Progenitor cell of endocrine pancreas (in vitro differentiated cells): ENCODE measurements at regions not wholly inside any gene's neighbourhood (a gene's known extent, or its start where the extent isn't known, plus 50 kb on each side); places are given as distances from the start of the nearest gene placed in this dataset.

ENCODE experiments used
- DNase-seq: peaks from one replicate; pipeline ENCODE4 v3.0.0; 2021; ENCODE audit warnings: low spot score; ENCODE audit not compliant: unreplicated experiment
- H3K27ac Mint-ChIP-seq: 2 replicates; pipeline ENCODE4 v1.8.0; 2021; ENCODE audit warnings: mild to moderate bottlenecking, moderate library complexity, mixed read lengths
- H3K27me3 Mint-ChIP-seq: 2 replicates; pipeline ENCODE4 v1.8.0; 2021; ENCODE audit warnings: mixed read lengths
- H3K36me3 Mint-ChIP-seq: 2 replicates; pipeline ENCODE4 v1.8.0; 2022; ENCODE audit warnings: mixed read lengths; ENCODE audit not compliant: insufficient read depth
- H3K4me1 Mint-ChIP-seq: 2 replicates; pipeline ENCODE4 v1.8.0; 2021; ENCODE audit warnings: low read depth, mixed read lengths
- H3K4me3 Mint-ChIP-seq: 2 replicates; pipeline ENCODE4 v1.8.0; 2021; ENCODE audit warnings: low read depth, mild to moderate bottlenecking, moderate library complexity, mixed read lengths
- H3K9me3 Mint-ChIP-seq: 2 replicates; pipeline ENCODE4 v1.8.0; 2021; ENCODE audit warnings: low read depth, mixed read lengths
- CTCF ChIP-seq: fragments of 200-600 bp; sonication (generic); IDR thresholded peaks from one replicate; pipeline ENCODE4 v1.5.0; 2021; ENCODE audit warnings: antibody characterized with exemption, mild to moderate bottlenecking; ENCODE audit not compliant: unreplicated experiment

GRCh38 chr3:8147711-8148110, 353.9 kb upstream of the LMCD1 start:
- Mint-ChIP-seq H3K27ac (no peak overlapping the region), H3K36me3 (no peaks in the 10 kb centered on the region)
- no peak for DNase-seq

GRCh38 chr3:8152821-8153418, 348.7 kb upstream of the LMCD1 start:
- Mint-ChIP-seq H3K4me3 (no peak overlapping the region), H3K27ac (no peak overlapping the region), H3K27me3 (no peaks in the 10 kb centered on the region), H3K4me1 (no peaks in the 10 kb centered on the region), H3K9me3 (no peaks in the 10 kb centered on the region), H3K36me3 (no peaks in the 10 kb centered on the region)
- DNase-seq, result no peak
- no peak for TF ChIP-seq CTCF

More at GRCh38 chr3:8147711-8148110, 353.9 kb upstream of the LMCD1 start:
- Mint-ChIP-seq H3K4me3 (no peak overlapping the region), H3K9me3 (no peaks in the 10 kb centered on the region), H3K4me1 (no peaks in the 10 kb centered on the region), H3K27me3 (no peaks in the 10 kb centered on the region)
- TF ChIP-seq CTCF, result no peak

- TF ChIP-seq CTCF, result no peak
- Mint-ChIP-seq H3K36me3 (no peaks in the 10 kb centered on the region), H3K4me3 (no peak overlapping the region), H3K27me3 (peaks cover 3% of the 10 kb centered on the region), H3K9me3 (no peaks in the 10 kb centered on the region), H3K27ac (no peak overlapping the region), H3K4me1 (no peaks in the 10 kb centered on the region)
- no peak for DNase-seq
These were observed 347.8 kb upstream of the LMCD1 start for GRCh38 chr3:8153800-8154199.

- Mint-ChIP-seq H3K4me1 (no peaks in the 10 kb centered on the region), H3K36me3 (no peaks in the 10 kb centered on the region), H3K27me3 (peaks cover 3% of the 10 kb centered on the region), H3K4me3 (no peak overlapping the region), H3K27ac (no peak overlapping the region), H3K9me3 (no peaks in the 10 kb centered on the region)
- no peak for TF ChIP-seq CTCF
- DNase-seq, result no peak
These were observed 347.0 kb upstream of the LMCD1 start for GRCh38 chr3:8154617-8155016.

GRCh38 chr3:8156138-8156537, 345.5 kb upstream of the LMCD1 start:
- Mint-ChIP-seq H3K4me1 (no peaks in the 10 kb centered on the region), H3K4me3 (no peak overlapping the region), H3K36me3 (no peaks in the 10 kb centered on the region), H3K27ac (no peak overlapping the region), H3K27me3 (peaks cover 3% of the 10 kb centered on the region), H3K9me3 (no peaks in the 10 kb centered on the region)
- no peak for TF ChIP-seq CTCF
- no peak for DNase-seq
